PC-9 (cell line): ENCODE measurements at regions not wholly inside any gene's neighbourhood (a gene's known extent, or its start where the extent isn't known, plus 50 kb on each side); places are given as distances from the start of the nearest gene placed in this dataset.

Experiments
- EZH2 ChIP-seq: fragments of 200-600 bp; sonication (generic); IDR thresholded peaks from 2 replicates; pipeline ENCODE4 v1.8.0; 2017; ENCODE audit warnings: antibody characterized with exemption, low read depth
- TF ChIP-seq, protein P1 (sequence below): fragments of 200-600 bp; sonication (generic); conservative IDR thresholded peaks from 2 replicates; pipeline ENCODE4 v1.6.1; 2017; ENCODE audit warnings: mixed run types, antibody characterized with exemption, mild to moderate bottlenecking, moderate library complexity

- TF ChIP-seq, protein P1, sequence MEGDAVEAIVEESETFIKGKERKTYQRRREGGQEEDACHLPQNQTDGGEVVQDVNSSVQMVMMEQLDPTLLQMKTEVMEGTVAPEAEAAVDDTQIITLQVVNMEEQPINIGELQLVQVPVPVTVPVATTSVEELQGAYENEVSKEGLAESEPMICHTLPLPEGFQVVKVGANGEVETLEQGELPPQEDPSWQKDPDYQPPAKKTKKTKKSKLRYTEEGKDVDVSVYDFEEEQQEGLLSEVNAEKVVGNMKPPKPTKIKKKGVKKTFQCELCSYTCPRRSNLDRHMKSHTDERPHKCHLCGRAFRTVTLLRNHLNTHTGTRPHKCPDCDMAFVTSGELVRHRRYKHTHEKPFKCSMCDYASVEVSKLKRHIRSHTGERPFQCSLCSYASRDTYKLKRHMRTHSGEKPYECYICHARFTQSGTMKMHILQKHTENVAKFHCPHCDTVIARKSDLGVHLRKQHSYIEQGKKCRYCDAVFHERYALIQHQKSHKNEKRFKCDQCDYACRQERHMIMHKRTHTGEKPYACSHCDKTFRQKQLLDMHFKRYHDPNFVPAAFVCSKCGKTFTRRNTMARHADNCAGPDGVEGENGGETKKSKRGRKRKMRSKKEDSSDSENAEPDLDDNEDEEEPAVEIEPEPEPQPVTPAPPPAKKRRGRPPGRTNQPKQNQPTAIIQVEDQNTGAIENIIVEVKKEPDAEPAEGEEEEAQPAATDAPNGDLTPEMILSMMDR, result no peak
- TF ChIP-seq EZH2, result no peak
Measured at GRCh38 chr1:191714845-191715244, 443.4 kb upstream of the RGS18 start.
